NT2/D1 (cell line): ENCODE measurements at regions not wholly inside any gene's neighbourhood (a gene's known extent, or its start where the extent isn't known, plus 50 kb on each side); places are given as distances from the start of the nearest gene placed in this dataset.

ENCODE experiments used
- DNase-seq: peaks from one replicate; pipeline ENCODE4 v3.0.0-alpha.2; 2011; ENCODE audit warnings: low read depth, low spot score
- H3K27me3 ChIP-seq: 2 replicates; pipeline ENCODE4 v1.6.0; 2011; ENCODE audit warnings: mild to moderate bottlenecking; ENCODE audit not compliant: insufficient read length, insufficient read depth
- H3K36me3 ChIP-seq: 2 replicates; pipeline ENCODE4 v1.6.1; 2011; ENCODE audit warnings: mild to moderate bottlenecking, low read length, mixed read lengths; ENCODE audit not compliant: insufficient read depth, insufficient read length
- H3K4me1 ChIP-seq: 2 replicates; pipeline ENCODE4 v1.5.1; 2011; ENCODE audit not compliant: insufficient read depth, insufficient read length
- H3K4me3 ChIP-seq: 2 replicates; pipeline ENCODE4 v1.5.1; 2011; ENCODE audit warnings: low read depth; ENCODE audit not compliant: insufficient read length
- H3K9ac ChIP-seq: 2 replicates; pipeline ENCODE4 v1.6.0; 2011; ENCODE audit warnings: low read depth; ENCODE audit not compliant: insufficient read length
- H3K9me3 ChIP-seq: 2 replicates; pipeline ENCODE4 v1.5.1; 2011; ENCODE audit warnings: mild to moderate bottlenecking, low read length; ENCODE audit not compliant: insufficient read depth
- SUZ12 ChIP-seq: IDR thresholded peaks from 2 replicates; pipeline ENCODE4 v1.6.1; 2011; ENCODE audit not compliant: insufficient read length, insufficient read depth; ENCODE audit errors: extremely low read depth
- YY1 ChIP-seq: IDR thresholded peaks from 2 replicates; pipeline ENCODE4 v1.6.1; 2011; ENCODE audit not compliant: insufficient read length, insufficient read depth
- ZNF274 ChIP-seq: IDR thresholded peaks from 2 replicates; pipeline ENCODE4 v1.6.1; 2011; ENCODE audit warnings: mild to moderate bottlenecking, low read depth, low read length

DNA sequence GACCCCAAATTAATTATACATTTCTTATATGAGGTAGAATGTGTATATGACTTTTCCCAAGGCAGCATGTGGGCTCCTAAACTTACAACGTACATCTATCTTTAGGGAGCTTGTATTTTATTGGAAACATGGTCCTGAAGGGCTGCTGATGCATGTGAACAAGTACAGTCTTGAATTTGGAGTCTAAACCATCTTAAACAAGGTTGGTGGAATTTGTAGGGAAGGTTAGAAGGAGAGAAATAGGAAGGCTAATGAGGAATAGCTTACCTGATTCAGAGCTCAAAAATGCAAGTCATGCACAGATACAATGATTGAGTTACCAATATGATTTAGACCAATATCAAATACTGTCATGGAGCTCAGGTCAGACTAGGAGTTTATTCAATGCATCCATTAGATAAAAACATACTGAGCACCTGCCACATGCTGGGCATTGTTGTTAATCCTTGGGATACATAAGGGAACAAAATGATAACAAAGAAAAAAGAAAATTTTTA is 458.6 kb upstream of the ETAA1 start:
- no peaks in the 10 kb centered on the region for H3K9me3 ChIP-seq
- no peaks in the 10 kb centered on the region for H3K27me3 ChIP-seq
- DNase-seq, result no peak
- no peaks in the 10 kb centered on the region for H3K4me1 ChIP-seq
- TF ChIP-seq YY1, result no peak
- no peak for TF ChIP-seq ZNF274
- TF ChIP-seq SUZ12, result no peak
- H3K9ac ChIP-seq, result no peak overlapping the region
- H3K36me3 ChIP-seq, result no peaks in the 10 kb centered on the region
- H3K4me3 ChIP-seq, result no peak overlapping the region

DNA sequence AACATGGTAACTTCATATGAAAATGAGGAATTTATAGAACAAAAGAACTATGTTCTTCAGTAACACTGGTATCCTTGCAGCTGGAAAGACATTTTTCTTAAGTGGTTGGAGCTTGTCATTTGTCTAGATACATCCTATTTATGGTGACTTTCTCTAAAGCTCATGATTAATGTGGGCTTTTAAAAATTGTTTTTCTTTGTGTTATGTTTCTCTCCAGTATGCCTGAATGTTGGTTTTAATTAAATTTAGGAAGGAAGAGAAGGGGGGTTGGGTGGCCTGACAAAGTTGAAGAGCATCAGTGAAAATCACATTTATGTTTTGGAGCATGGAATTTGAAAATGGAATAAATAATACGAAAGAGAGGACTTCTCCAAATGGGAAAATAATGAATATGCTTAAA is 457.1 kb upstream of the ETAA1 start:
- H3K27me3 ChIP-seq, result no peaks in the 10 kb centered on the region
- no peak for DNase-seq
- no peaks in the 10 kb centered on the region for H3K9me3 ChIP-seq
- no peak overlapping the region for H3K4me3 ChIP-seq
- no peak for TF ChIP-seq SUZ12
- no peak for TF ChIP-seq ZNF274
- TF ChIP-seq YY1, result no peak
- no peak overlapping the region for H3K9ac ChIP-seq
- H3K4me1 ChIP-seq, result no peaks in the 10 kb centered on the region
- H3K36me3 ChIP-seq, result no peaks in the 10 kb centered on the region

GRCh38 chr2:66948234-66948633 is 448.9 kb upstream of the ETAA1 start:
- Histone ChIP-seq H3K4me1 (no peaks in the 10 kb centered on the region), H3K36me3 (no peaks in the 10 kb centered on the region), H3K9ac (no peak overlapping the region), H3K9me3 (no peaks in the 10 kb centered on the region), H3K4me3 (no peak overlapping the region), H3K27me3 (no peaks in the 10 kb centered on the region)
- TF ChIP-seq SUZ12 (no peak), YY1 (no peak), ZNF274 (no peak)
- no peak for DNase-seq

DNA sequence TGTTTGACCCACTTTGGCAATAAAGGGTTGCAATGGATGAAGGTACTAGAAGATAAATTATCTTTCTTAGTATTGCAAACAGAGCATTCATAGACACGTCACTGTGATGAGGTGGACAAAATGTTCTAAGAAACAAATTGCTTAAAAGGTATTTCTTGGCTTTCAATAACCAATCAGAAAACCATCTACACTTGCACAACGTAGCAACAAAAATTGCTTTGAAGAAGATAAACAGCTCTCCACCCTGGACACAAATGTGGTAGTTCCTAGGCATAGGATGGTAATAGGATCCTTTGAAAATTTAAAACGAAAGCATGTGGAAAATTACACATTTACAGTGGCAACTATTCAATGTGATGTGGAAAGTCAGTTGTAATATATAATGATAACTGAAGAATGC is 439.9 kb upstream of the ETAA1 start:
- no peak overlapping the region for H3K4me3 ChIP-seq
- no peak overlapping the region for H3K9ac ChIP-seq
- H3K9me3 ChIP-seq, result no peaks in the 10 kb centered on the region
- TF ChIP-seq SUZ12 (no peak), ZNF274 (no peak), YY1 (no peak)
- H3K36me3 ChIP-seq, result no peaks in the 10 kb centered on the region
- no peaks in the 10 kb centered on the region for H3K27me3 ChIP-seq
- no peaks in the 10 kb centered on the region for H3K4me1 ChIP-seq
- DNase-seq, result no peak

GRCh38 chr2:66957677-66958076 is 439.5 kb upstream of the ETAA1 start:
- Histone ChIP-seq H3K4me3 (no peak overlapping the region), H3K9me3 (no peaks in the 10 kb centered on the region), H3K36me3 (no peaks in the 10 kb centered on the region), H3K9ac (no peak overlapping the region), H3K4me1 (no peaks in the 10 kb centered on the region), H3K27me3 (no peaks in the 10 kb centered on the region)
- TF ChIP-seq SUZ12 (no peak), YY1 (no peak), ZNF274 (no peak)
- DNase-seq, result no peak

GRCh38 chr2:66960161-66960560 is 437.0 kb upstream of the ETAA1 start:
- Histone ChIP-seq H3K36me3 (no peaks in the 10 kb centered on the region), H3K4me3 (no peak overlapping the region), H3K27me3 (no peaks in the 10 kb centered on the region), H3K9ac (no peak overlapping the region), H3K9me3 (no peaks in the 10 kb centered on the region), H3K4me1 (no peaks in the 10 kb centered on the region)
- no peak for DNase-seq
- no peak for TF ChIP-seq ZNF274
- TF ChIP-seq YY1, result no peak
- TF ChIP-seq SUZ12, result no peak

- Histone ChIP-seq H3K4me1 (no peaks in the 10 kb centered on the region), H3K27me3 (no peaks in the 10 kb centered on the region), H3K9me3 (no peaks in the 10 kb centered on the region), H3K4me3 (no peak overlapping the region), H3K36me3 (no peaks in the 10 kb centered on the region), H3K9ac (no peak overlapping the region)
- TF ChIP-seq SUZ12 (no peak), YY1 (no peak), ZNF274 (no peak)
- no peak for DNase-seq
Observed at GRCh38 chr2:66962716-66963115, 434.4 kb upstream of the ETAA1 start.

- DNase-seq, result no peak
- H3K36me3 ChIP-seq, result no peaks in the 10 kb centered on the region
- H3K9me3 ChIP-seq, result no peaks in the 10 kb centered on the region
- no peaks in the 10 kb centered on the region for H3K4me1 ChIP-seq
- no peak overlapping the region for H3K9ac ChIP-seq
- H3K4me3 ChIP-seq, result no peak overlapping the region
- no peaks in the 10 kb centered on the region for H3K27me3 ChIP-seq
- TF ChIP-seq ZNF274, result no peak
- TF ChIP-seq YY1, result no peak
- no peak for TF ChIP-seq SUZ12
Observed at GRCh38 chr2:66966631-66967030, 430.5 kb upstream of the ETAA1 start.
